ENCODE measurements at regions not wholly inside any gene's neighbourhood (a gene's known extent, or its start where the extent isn't known, plus 50 kb on each side); places are given as distances from the start of the nearest gene placed in this dataset.

DNA sequence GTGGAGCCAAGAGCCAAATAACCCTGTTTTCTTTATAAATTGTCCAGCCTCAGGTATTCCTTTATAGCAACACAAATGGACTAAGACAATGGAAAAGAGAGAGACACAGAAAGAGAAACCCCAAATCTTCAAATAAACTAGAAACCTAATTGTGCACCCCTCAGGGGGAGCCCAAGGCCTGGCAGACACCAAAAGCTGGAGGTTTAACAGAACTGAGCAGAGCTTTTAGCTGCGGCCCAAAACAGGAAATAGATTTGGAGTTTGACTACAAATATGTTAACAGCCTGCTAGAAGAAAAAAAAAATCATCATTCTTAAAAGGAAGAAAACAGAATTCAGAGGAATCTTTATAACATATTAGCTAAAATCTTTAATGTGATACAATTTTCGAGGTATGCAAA, 1135.0 kb downstream of the GATA3 start:
- no peak for TF ChIP-seq EP300 (IDR thresholded peaks at IDR 0.05)
- TF ChIP-seq, protein P1, sequence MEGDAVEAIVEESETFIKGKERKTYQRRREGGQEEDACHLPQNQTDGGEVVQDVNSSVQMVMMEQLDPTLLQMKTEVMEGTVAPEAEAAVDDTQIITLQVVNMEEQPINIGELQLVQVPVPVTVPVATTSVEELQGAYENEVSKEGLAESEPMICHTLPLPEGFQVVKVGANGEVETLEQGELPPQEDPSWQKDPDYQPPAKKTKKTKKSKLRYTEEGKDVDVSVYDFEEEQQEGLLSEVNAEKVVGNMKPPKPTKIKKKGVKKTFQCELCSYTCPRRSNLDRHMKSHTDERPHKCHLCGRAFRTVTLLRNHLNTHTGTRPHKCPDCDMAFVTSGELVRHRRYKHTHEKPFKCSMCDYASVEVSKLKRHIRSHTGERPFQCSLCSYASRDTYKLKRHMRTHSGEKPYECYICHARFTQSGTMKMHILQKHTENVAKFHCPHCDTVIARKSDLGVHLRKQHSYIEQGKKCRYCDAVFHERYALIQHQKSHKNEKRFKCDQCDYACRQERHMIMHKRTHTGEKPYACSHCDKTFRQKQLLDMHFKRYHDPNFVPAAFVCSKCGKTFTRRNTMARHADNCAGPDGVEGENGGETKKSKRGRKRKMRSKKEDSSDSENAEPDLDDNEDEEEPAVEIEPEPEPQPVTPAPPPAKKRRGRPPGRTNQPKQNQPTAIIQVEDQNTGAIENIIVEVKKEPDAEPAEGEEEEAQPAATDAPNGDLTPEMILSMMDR (IDR thresholded peaks at IDR 0.05), result no peak
